DOHH2 (cell line): ENCODE measurements at regions not wholly inside any gene's neighbourhood (a gene's known extent, or its start where the extent isn't known, plus 50 kb on each side); places are given as distances from the start of the nearest gene placed in this dataset.

Experiments used
- H3F3A ChIP-seq: fragments of 200-600 bp; sonication (generic), shearing (Covaris generic); 2 replicates; pipeline ENCODE4 v1.6.0; 2016; ENCODE audit warnings: antibody characterized with exemption, mild to moderate bottlenecking; ENCODE audit not compliant: control insufficient read depth, insufficient read depth
- H3K27ac ChIP-seq: fragments of 200-600 bp; sonication (generic); 2 replicates; pipeline ENCODE4 v1.5.1; 2014; ENCODE audit warnings: low read depth, mild to moderate bottlenecking, low read length, moderate library complexity
- H3K27me3 ChIP-seq: fragments of 200-600 bp; sonication (generic); 2 replicates; pipeline ENCODE4 v1.6.1; 2014; ENCODE audit warnings: mild to moderate bottlenecking, low read length, mixed read lengths; ENCODE audit not compliant: control insufficient read depth
- H3K36me3 ChIP-seq: fragments of 200-600 bp; sonication (generic); 2 replicates; pipeline ENCODE4 v1.6.1; 2014; ENCODE audit warnings: mild to moderate bottlenecking, low read length, moderate library complexity, mixed read lengths; ENCODE audit not compliant: control insufficient read depth
- H3K4me1 ChIP-seq: fragments of 200-600 bp; sonication (generic); 2 replicates; pipeline ENCODE4 v1.6.1; 2014; ENCODE audit warnings: mild to moderate bottlenecking, low read length, mixed read lengths; ENCODE audit not compliant: control insufficient read depth
- H3K4me2 ChIP-seq: fragments of 200-600 bp; sonication (generic); 2 replicates; pipeline ENCODE4 v1.6.0; 2014; ENCODE audit warnings: mild to moderate bottlenecking, low read length, moderate library complexity
- H3K4me3 ChIP-seq: fragments of 200-600 bp; sonication (generic); 2 replicates; pipeline ENCODE4 v1.5.1; 2014; ENCODE audit warnings: mild to moderate bottlenecking, low read length, mixed read lengths
- H3K79me2 ChIP-seq: fragments of 200-600 bp; sonication (generic); 2 replicates; pipeline ENCODE4 v1.6.1; 2014; ENCODE audit warnings: mild to moderate bottlenecking, low read length, mixed read lengths; ENCODE audit not compliant: control insufficient read depth
- H3K9me2 ChIP-seq: fragments of 200-600 bp; sonication (generic); replicated peaks from 2 replicates; pipeline ENCODE4 v1.6.1; 2014; ENCODE audit warnings: mild to moderate bottlenecking, low read length, mixed read lengths; ENCODE audit not compliant: control insufficient read depth
- H3K9me3 ChIP-seq: fragments of 200-600 bp; sonication (generic); 2 replicates; pipeline ENCODE4 v1.6.1; 2014; ENCODE audit warnings: antibody characterized with exemption, low read length, mixed read lengths; ENCODE audit not compliant: control insufficient read depth, insufficient read depth
- H4K20me1 ChIP-seq: fragments of 200-600 bp; sonication (generic); 2 replicates; pipeline ENCODE4 v1.6.0; 2014; ENCODE audit warnings: low read depth, mild to moderate bottlenecking, antibody characterized with exemption, low read length, moderate library complexity; ENCODE audit not compliant: control insufficient read depth, insufficient read depth
- CTCF ChIP-seq: fragments of 200-600 bp; sonication (generic); IDR thresholded peaks from one replicate; pipeline ENCODE4 v1.5.1; 2014; ENCODE audit warnings: antibody characterized with exemption, mild to moderate bottlenecking, low read depth, low read length; ENCODE audit not compliant: poor library complexity, severe bottlenecking
- EZH2phosphoT487 ChIP-seq: fragments of 200-600 bp; sonication (generic); IDR thresholded peaks from 2 replicates; pipeline ENCODE4 v1.6.1; 2017; ENCODE audit warnings: borderline replicate concordance, mild to moderate bottlenecking, antibody characterized with exemption, low read length, moderate library complexity, mixed read lengths

GRCh38 chr2:225996462-225996828, 596.9 kb downstream of the NYAP2 start:
- H3K4me1 ChIP-seq, result peaks cover 9% of the 10 kb centered on the region
- H3K4me3 ChIP-seq, result no peak overlapping the region
- TF ChIP-seq EZH2phosphoT487, result no peak
- TF ChIP-seq CTCF, result no peak
- H3K27ac ChIP-seq, result no peak overlapping the region
- no peaks in the 10 kb centered on the region for H3F3A ChIP-seq
- H3K4me2 ChIP-seq, result no peak overlapping the region
- H3K9me3 ChIP-seq, result no peaks in the 10 kb centered on the region
- no peaks in the 10 kb centered on the region for H3K9me2 ChIP-seq
- no peaks in the 10 kb centered on the region for H3K79me2 ChIP-seq
- no peaks in the 10 kb centered on the region for H4K20me1 ChIP-seq
- no peaks in the 10 kb centered on the region for H3K27me3 ChIP-seq
- no peaks in the 10 kb centered on the region for H3K36me3 ChIP-seq

GRCh38 chr2:225995796-225996461, 596.4 kb downstream of the NYAP2 start:
- H4K20me1 ChIP-seq, result no peaks in the 10 kb centered on the region
- peaks cover 9% of the 10 kb centered on the region for H3K4me1 ChIP-seq
- H3K36me3 ChIP-seq, result no peaks in the 10 kb centered on the region
- no peak overlapping the region for H3K4me2 ChIP-seq
- no peaks in the 10 kb centered on the region for H3K9me2 ChIP-seq
- H3F3A ChIP-seq, result no peaks in the 10 kb centered on the region
- H3K27ac ChIP-seq, result no peak overlapping the region
- TF ChIP-seq CTCF, result no peak
- no peak for TF ChIP-seq EZH2phosphoT487
- no peaks in the 10 kb centered on the region for H3K9me3 ChIP-seq
- H3K79me2 ChIP-seq, result no peaks in the 10 kb centered on the region
- no peak overlapping the region for H3K4me3 ChIP-seq
- no peaks in the 10 kb centered on the region for H3K27me3 ChIP-seq

- H4K20me1 ChIP-seq, result no peaks in the 10 kb centered on the region
- H3K4me1 ChIP-seq, result peaks cover 9% of the 10 kb centered on the region
- no peak overlapping the region for H3K4me2 ChIP-seq
- no peaks in the 10 kb centered on the region for H3F3A ChIP-seq
- TF ChIP-seq CTCF (no peak), EZH2phosphoT487 (no peak)
- H3K27me3 ChIP-seq, result no peaks in the 10 kb centered on the region
- no peaks in the 10 kb centered on the region for H3K79me2 ChIP-seq
- H3K27ac ChIP-seq, result no peak overlapping the region
- no peaks in the 10 kb centered on the region for H3K36me3 ChIP-seq
- no peaks in the 10 kb centered on the region for H3K9me2 ChIP-seq
- H3K4me3 ChIP-seq, result no peak overlapping the region
- no peaks in the 10 kb centered on the region for H3K9me3 ChIP-seq
These were observed 595.4 kb downstream of the NYAP2 start for GRCh38 chr2:225994748-225995405.
